Pancreas (tissue), 10 donors: ENCODE measurements at regions not wholly inside any gene's neighbourhood (a gene's known extent, or its start where the extent isn't known, plus 50 kb on each side); places are given as distances from the start of the nearest gene placed in this dataset.
A peak's percentile ranks its signal among the peaks of the same experiment; 100 is the strongest.

Source experiments
- ATAC-seq, 4 donors: fragments of 200-7000 bp; cut with Tn5 transposase; one replicate each; pipeline versions ENCODE4 v1.8.0 to v1.9.1; 2020; ENCODE audit warnings: mild to moderate bottlenecking in 4 of 4, moderate library complexity in 4 of 4
- DNase-seq, 6 donors: peaks; one replicate each; pipeline ENCODE4 v3.0.0-alpha.2; 2020
- FAIRE-seq: peaks from 2 replicates; lab custom pipeline; 2012; peaks lifted over from hg19 to GRCh38; lab: Jason Lieb, UNC
- H3K27ac ChIP-seq, 4 donors: fragments of 200-600 bp; sonication (generic); 1 replicate in 3 of 4; 2 replicates in 1 of 4; pipeline versions ENCODE4 v1.5.0 to v1.8.0; 2020
- H3K27me3 ChIP-seq, 4 donors: fragments of 200-600 bp; one replicate each; pipeline ENCODE4 v1.8.0; 2021
- H3K36me3 ChIP-seq, 3 donors: fragments of 200-600 bp; sonication (generic) in 1 of 3; one replicate each; pipeline versions ENCODE4 v1.5.0 to v1.8.0; 2020 to 2021
- H3K4me1 ChIP-seq, 3 donors: fragments of 200-600 bp; one replicate each; pipeline ENCODE4 v1.8.0; 2021
- H3K4me3 ChIP-seq, 4 donors: fragments of 200-600 bp; sonication (generic) in 2 of 4; one replicate each; pipeline versions ENCODE4 v1.5.0 to v1.8.0; 2020 to 2021
- H3K9me3 ChIP-seq, 4 donors: fragments of 200-600 bp; one replicate each; pipeline ENCODE4 v1.8.0; 2021
- WGBS, 2 donors: extraction: QIAGEN DNeasy Blood & Tissue Kit; methylation state at CpG; one replicate each; pipeline ENCODE4 v1.1.7; 2013; 5-methylcytosine and 5-hydroxymethylcytosine counted together
- intact Hi-C, 3 donors: fragments of 100-400 bp; cut with DNase I; formaldehyde crosslinking; loops; one replicate each; pipeline versions ENCODE4 v1.11.1 to v1.14.2; 2022
- TF ChIP-seq, protein P1 (sequence below), 4 donors: fragments of 200-600 bp; sonication (generic) in 3 of 4; IDR thresholded peaks; one replicate each; pipeline versions ENCODE4 v1.5.0 to v1.8.0; 2021; ENCODE audit warnings: antibody characterized with exemption in 4 of 4
- donor health status: healthy with polysubstance abuse.
- donor health status: DM: no; HTN: no; CAD: no; lungs with moderate emphysema.
- donor health status: DM: no; HTN: no; CAD: no.
- donor health status: control.
- donor health status: control.
- donor health status: Bipolar disorder and iron deficiency.
- donor health status: DM: yes; HTN: yes; CAD: no.
- donor health status: DM: no; HTN: no; CAD: no.
- donor health status: DM: no; HTN: no; CAD: no.
- donor health status: DM: yes; HTN: yes; CAD: no.

DNA sequence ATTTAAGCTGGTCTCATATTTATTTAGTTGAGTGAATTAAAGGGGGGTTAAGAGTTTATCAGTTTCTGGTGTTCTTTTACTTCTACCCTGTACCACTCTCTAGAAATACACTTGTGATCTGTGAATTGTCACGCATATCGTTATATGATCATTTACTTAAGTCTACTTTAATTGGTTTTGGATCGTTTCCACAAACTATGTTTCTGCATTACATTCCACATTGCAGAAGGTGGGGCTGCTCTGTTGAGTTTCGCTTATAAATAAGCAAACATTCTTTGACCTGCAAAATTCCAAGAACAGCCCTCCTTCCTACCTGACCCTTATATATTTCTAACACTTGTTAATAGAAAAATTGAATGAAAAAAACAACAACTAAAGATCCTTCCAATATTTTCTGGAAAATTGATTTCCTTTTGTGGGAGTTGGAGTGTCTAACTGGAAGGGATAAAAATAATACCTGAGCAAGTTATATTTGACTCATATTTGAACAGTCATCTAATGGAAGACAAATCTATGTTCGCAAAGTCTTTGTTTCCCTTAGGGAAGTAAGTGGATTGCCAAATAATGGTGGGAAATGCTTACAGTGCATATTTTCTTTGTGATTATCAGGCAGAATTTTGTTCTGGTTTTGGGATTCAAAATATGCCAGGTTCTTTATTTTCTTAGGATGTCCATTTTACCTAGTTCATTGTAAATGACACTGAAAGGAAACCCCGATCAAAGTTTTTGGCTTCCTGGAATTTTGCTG, 152.7 kb downstream of the RELL1 start:
- TF ChIP-seq, protein P1, sequence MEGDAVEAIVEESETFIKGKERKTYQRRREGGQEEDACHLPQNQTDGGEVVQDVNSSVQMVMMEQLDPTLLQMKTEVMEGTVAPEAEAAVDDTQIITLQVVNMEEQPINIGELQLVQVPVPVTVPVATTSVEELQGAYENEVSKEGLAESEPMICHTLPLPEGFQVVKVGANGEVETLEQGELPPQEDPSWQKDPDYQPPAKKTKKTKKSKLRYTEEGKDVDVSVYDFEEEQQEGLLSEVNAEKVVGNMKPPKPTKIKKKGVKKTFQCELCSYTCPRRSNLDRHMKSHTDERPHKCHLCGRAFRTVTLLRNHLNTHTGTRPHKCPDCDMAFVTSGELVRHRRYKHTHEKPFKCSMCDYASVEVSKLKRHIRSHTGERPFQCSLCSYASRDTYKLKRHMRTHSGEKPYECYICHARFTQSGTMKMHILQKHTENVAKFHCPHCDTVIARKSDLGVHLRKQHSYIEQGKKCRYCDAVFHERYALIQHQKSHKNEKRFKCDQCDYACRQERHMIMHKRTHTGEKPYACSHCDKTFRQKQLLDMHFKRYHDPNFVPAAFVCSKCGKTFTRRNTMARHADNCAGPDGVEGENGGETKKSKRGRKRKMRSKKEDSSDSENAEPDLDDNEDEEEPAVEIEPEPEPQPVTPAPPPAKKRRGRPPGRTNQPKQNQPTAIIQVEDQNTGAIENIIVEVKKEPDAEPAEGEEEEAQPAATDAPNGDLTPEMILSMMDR (IDR thresholded peaks at IDR 0.05), result no peak
- no peaks in the 10 kb centered on the region for H3K27me3 ChIP-seq
- DNase-seq (no peak), FAIRE-seq (no peak), ATAC-seq (peak in 2 of 4 donors; percentile 32 to 44)
- H3K27ac ChIP-seq, result no peak overlapping the region
- peaks cover 0 to 4% (median under 1%) of the 10 kb centered on the region in 3 donors for H3K4me1 ChIP-seq
- H3K4me3 ChIP-seq, result no peak overlapping the region
- intact Hi-C loops, result no loop called here
- no peaks in the 10 kb centered on the region for H3K36me3 ChIP-seq
- WGBS, 2 donors, result 55 to 58% methylated on average over 6 of the region's 6 CpGs
- H3K9me3 ChIP-seq, result no peaks in the 10 kb centered on the region

DNA sequence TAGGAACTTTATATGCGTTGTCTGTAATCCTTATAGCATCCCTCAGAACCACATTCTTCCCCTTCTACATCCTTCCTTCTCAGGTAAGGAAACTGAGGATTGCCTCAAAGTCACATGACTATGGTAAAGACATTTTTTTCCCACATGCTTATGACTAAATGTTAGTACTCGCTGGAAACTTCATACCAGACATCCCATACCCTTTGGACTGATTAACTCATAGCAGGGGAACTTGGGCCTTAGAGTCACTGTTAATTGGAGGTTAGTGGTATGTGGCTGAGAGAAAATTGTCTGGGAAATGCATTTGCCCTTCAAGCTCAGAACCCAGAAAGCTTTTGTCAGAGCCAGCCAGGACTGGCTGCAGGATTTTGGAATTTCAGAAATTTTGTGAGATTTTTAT, 155.0 kb downstream of the RELL1 start:
- Histone ChIP-seq H3K9me3 (no peaks in the 10 kb centered on the region), H3K36me3 (no peaks in the 10 kb centered on the region), H3K4me3 (no peak overlapping the region), H3K27ac (no peak overlapping the region), H3K27me3 (no peaks in the 10 kb centered on the region), H3K4me1 (peaks cover 0 to 7% (median 6%) of the 10 kb centered on the region in 3 donors)
- WGBS, 2 donors, result 91 to 94% methylated on average over 2 of the region's 2 CpGs
- FAIRE-seq (no peak), DNase-seq (no peak), ATAC-seq (no peak)
- TF ChIP-seq, protein P1 (IDR thresholded peaks at IDR 0.05), result no peak
- intact Hi-C loops, result no loop called here

DNA sequence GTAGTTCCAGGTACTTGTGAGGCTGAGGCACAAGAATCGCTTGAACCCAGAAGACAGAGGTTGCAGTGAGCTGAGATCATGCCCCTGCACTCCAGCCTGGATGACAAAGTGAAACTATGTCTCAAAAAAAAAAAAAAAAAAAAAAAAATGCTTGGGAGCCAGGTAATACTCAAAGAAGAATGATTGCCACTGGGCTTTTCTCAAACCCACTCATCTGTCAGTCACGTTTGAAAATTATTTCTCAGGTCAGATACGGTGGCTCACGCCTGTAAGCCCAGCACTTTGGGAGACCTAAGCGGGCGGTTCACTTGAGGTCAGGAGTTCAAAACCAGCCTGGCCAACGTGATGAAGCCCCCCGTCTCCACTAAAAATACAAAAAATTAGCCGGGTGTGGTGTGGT, 155.7 kb downstream of the RELL1 start:
- 91 to 93% methylated on average over 9 of the region's 9 CpGs for WGBS, 2 donors
- Histone ChIP-seq H3K27me3 (no peaks in the 10 kb centered on the region), H3K4me3 (no peak overlapping the region), H3K27ac (no peak overlapping the region), H3K4me1 (peaks cover 0 to 7% (median 6%) of the 10 kb centered on the region in 3 donors), H3K9me3 (no peaks in the 10 kb centered on the region), H3K36me3 (no peaks in the 10 kb centered on the region)
- FAIRE-seq (no peak), ATAC-seq (no peak), DNase-seq (no peak)
- intact Hi-C loops, result no loop called here
- TF ChIP-seq, protein P1 (IDR thresholded peaks at IDR 0.05), result no peak

DNA sequence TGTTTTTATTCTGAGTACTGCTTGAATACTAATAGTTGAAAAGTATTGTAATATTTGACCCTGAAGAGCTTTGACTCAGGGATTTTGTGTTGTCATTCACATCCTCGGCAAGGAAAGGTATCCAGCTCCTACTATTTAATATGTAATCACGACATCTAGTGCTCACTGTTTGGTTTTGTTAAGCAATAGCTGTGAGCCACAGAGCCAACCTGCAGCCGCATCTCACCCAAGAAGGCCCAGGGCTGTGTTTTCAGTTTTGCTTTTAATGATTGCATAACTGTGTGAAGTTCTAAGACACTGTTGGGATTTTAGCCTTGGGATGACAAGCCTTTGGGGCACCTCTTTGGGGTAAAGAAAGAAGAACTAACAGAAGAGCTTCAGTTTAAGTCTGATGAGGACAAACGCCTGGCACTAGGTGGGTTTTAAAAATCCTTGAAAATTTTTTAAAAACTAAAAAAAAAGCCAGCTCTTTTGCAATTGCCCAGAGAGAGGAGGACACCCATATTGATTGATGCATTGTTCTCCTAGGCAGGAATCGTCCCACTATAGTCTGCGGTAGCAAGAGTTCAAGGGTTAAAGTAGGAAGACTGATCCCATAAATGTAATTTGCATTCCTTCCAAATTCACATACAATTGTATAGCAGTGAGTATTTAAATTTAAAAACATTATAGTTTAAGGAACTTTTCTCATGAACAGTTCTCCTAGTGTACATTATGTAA, 157.8 kb downstream of the RELL1 start:
- TF ChIP-seq, protein P1 (IDR thresholded peaks at IDR 0.05), result no peak
- WGBS, 2 donors, result 35 to 40% methylated on average over 6 of the region's 6 CpGs
- Histone ChIP-seq H3K4me1 (peaks cover 0 to 7% (median 3%) of the 10 kb centered on the region in 3 donors), H3K27me3 (no peaks in the 10 kb centered on the region), H3K27ac (peak overlapping the region in 1 of 4 donors; percentile 6), H3K9me3 (no peaks in the 10 kb centered on the region), H3K4me3 (no peak overlapping the region), H3K36me3 (no peaks in the 10 kb centered on the region)
- DNase-seq (peak in 3 of 6 donors; percentile 20 to 41 (median 20)), FAIRE-seq (no peak), ATAC-seq (peak; percentile 92 to 99 (median 98))
- intact Hi-C loops, result no loop called here
